HG03159 (cell line): ENCODE measurements at regions not wholly inside any gene's neighbourhood (a gene's known extent, or its start where the extent isn't known, plus 50 kb on each side); places are given as distances from the start of the nearest gene placed in this dataset.

Experiments
- ATAC-seq: cut with Tn5 transposase; IDR thresholded peaks from one replicate; pipeline ENCODE4 v1.9.1; 2021; ENCODE audit warnings: mild to moderate bottlenecking, moderate library complexity; ENCODE audit not compliant: unreplicated experiment

GRCh38 chr7:51731075-51731474, 414.5 kb upstream of the COBL start:
- ATAC-seq = no peak

- no peak for ATAC-seq
Observed at GRCh38 chr7:51727441-51727840, 410.8 kb upstream of the COBL start.

GRCh38 chr7:51706851-51707250, 390.2 kb upstream of the COBL start:
- no peak for ATAC-seq

GRCh38 chr7:51705701-51706100, 389.1 kb upstream of the COBL start:
- no peak for ATAC-seq

GRCh38 chr7:51702673-51703072, 386.1 kb upstream of the COBL start:
- ATAC-seq = no peak

GRCh38 chr7:51701935-51702334, 385.3 kb upstream of the COBL start:
- no peak for ATAC-seq

- ATAC-seq = no peak
Observed at GRCh38 chr7:51700593-51701215, 384.1 kb upstream of the COBL start.

GRCh38 chr7:51693258-51693657, 376.6 kb upstream of the COBL start:
- no peak for ATAC-seq

- no peak for ATAC-seq
Observed at GRCh38 chr7:51689547-51689946, 372.9 kb upstream of the COBL start.

GRCh38 chr7:51685794-51686193, 369.2 kb upstream of the COBL start:
- no peak for ATAC-seq

- no peak for ATAC-seq
Observed at GRCh38 chr7:51680594-51681399, 364.2 kb upstream of the COBL start.

GRCh38 chr7:51679358-51679757, 362.7 kb upstream of the COBL start:
- no peak for ATAC-seq

GRCh38 chr7:51666751-51667150, 350.1 kb upstream of the COBL start:
- ATAC-seq = no peak

- ATAC-seq = no peak
Observed at GRCh38 chr7:51666266-51666665, 349.7 kb upstream of the COBL start.

- ATAC-seq = no peak
Observed at GRCh38 chr7:51665045-51665780, 348.6 kb upstream of the COBL start.

- no peak for ATAC-seq
Observed at GRCh38 chr7:51660516-51660915, 343.9 kb upstream of the COBL start.

GRCh38 chr7:51658684-51659083, 342.1 kb upstream of the COBL start:
- ATAC-seq = no peak

GRCh38 chr7:51647931-51648351, 331.3 kb upstream of the COBL start:
- ATAC-seq = no peak

GRCh38 chr7:51647486-51647885, 330.9 kb upstream of the COBL start:
- ATAC-seq = no peak

GRCh38 chr7:51645702-51646298, 329.2 kb upstream of the COBL start:
- no peak for ATAC-seq

GRCh38 chr7:51645255-51645654, 328.6 kb upstream of the COBL start:
- ATAC-seq = no peak
